HL-60 (cell line): ENCODE measurements at regions not wholly inside any gene's neighbourhood (a gene's known extent, or its start where the extent isn't known, plus 50 kb on each side); places are given as distances from the start of the nearest gene placed in this dataset.

Experiments used
- DNase-seq, 2 experiments: peaks; one replicate each; pipeline ENCODE4 v3.0.0-alpha.2; 2010 to 2020; ENCODE audit warnings: low read depth in 1 of 2, low spot score in 1 of 2
- H3K27ac ChIP-seq: fragments of 250-450 bp; sonication (Bioruptor Pico); replicated peaks from 2 replicates; pipeline ENCODE4 v1.5.1; 2020; ENCODE audit warnings: mild to moderate bottlenecking, moderate library complexity
- H3K27me3 ChIP-seq: fragments of 250-450 bp; sonication (Bioruptor Pico); 2 replicates; pipeline ENCODE4 v1.5.1; 2021; ENCODE audit warnings: mild to moderate bottlenecking, moderate library complexity; ENCODE audit not compliant: insufficient read depth, poor library complexity, severe bottlenecking
- H3K4me3 ChIP-seq: replicated peaks from 2 replicates; pipeline ENCODE4 v1.5.1; 2011; ENCODE audit warnings: mild to moderate bottlenecking, control low read depth, low read length; ENCODE audit not compliant: insufficient read depth
- CTCF ChIP-seq: IDR thresholded peaks from one replicate; pipeline ENCODE4 v1.5.1; 2011; ENCODE audit warnings: low read length, control low read depth, inconsistent platforms; ENCODE audit not compliant: insufficient read depth
- GABPA ChIP-seq: IDR thresholded peaks from 2 replicates; pipeline ENCODE4 v1.6.1; 2012; ENCODE audit warnings: low read depth
- POLR2AphosphoS5 ChIP-seq: IDR thresholded peaks from 2 replicates; pipeline ENCODE4 v1.6.1; 2012; ENCODE audit warnings: low read depth
- REST ChIP-seq: IDR thresholded peaks from 2 replicates; pipeline ENCODE4 v1.6.1; 2012; ENCODE audit warnings: low read depth; ENCODE audit not compliant: insufficient replicate concordance
- SPI1 ChIP-seq: IDR thresholded peaks from 2 replicates; pipeline ENCODE4 v1.6.1; 2012; ENCODE audit warnings: low read depth, mild to moderate bottlenecking, borderline replicate concordance

- no peak overlapping the region for H3K4me3 ChIP-seq
- H3K27ac ChIP-seq, result no peak overlapping the region
- no peaks in the 10 kb centered on the region for H3K27me3 ChIP-seq
- DNase-seq, result no peak
- TF ChIP-seq POLR2AphosphoS5 (no peak), CTCF (no peak), GABPA (no peak), REST (no peak), SPI1 (no peak)
Measured at GRCh38 chr2:176747506-176747905, 465.1 kb upstream of the HNRNPA3 start.

- Histone ChIP-seq H3K27me3 (no peaks in the 10 kb centered on the region), H3K4me3 (no peak overlapping the region), H3K27ac (no peak overlapping the region)
- no peak for DNase-seq
- TF ChIP-seq GABPA, result no peak
- no peak for TF ChIP-seq SPI1
- TF ChIP-seq POLR2AphosphoS5, result no peak
- TF ChIP-seq CTCF, result no peak
- TF ChIP-seq REST, result no peak
Measured at GRCh38 chr2:176747928-176748327, 464.7 kb upstream of the HNRNPA3 start.

- H3K27ac ChIP-seq, result no peak overlapping the region
- no peaks in the 10 kb centered on the region for H3K27me3 ChIP-seq
- DNase-seq, result no peak
- no peak overlapping the region for H3K4me3 ChIP-seq
- TF ChIP-seq GABPA (no peak), REST (no peak), SPI1 (no peak), CTCF (no peak), POLR2AphosphoS5 (no peak)
Measured at GRCh38 chr2:176748662-176749061, 463.9 kb upstream of the HNRNPA3 start.
